Activated gamma-delta T cell (primary cell): ENCODE measurements at regions not wholly inside any gene's neighbourhood (a gene's known extent, or its start where the extent isn't known, plus 50 kb on each side); places are given as distances from the start of the nearest gene placed in this dataset.

Experiments
- DNase-seq: peaks from one replicate; lab custom pipeline; 2025; lab: John Stamatoyannopoulos, UW

DNA sequence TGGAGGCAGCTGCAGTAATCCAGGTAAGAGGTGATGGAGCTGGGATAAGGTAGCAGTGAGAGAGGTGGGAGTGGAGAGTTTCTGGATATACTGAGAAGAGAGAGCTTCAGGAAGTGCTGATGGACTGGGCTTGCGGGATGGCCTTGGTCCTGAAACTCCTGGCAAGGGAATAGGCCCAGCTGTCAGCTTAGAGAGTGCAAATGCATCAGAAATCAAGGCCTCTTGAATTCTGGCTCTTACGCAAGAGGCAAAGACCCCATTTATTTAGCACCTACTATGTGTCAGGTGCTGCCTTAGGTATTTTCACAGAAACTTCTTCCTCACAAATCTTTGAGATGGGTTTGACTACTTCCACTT, 227.2 kb upstream of the MAP3K1 start:
- no peak for DNase-seq

DNA sequence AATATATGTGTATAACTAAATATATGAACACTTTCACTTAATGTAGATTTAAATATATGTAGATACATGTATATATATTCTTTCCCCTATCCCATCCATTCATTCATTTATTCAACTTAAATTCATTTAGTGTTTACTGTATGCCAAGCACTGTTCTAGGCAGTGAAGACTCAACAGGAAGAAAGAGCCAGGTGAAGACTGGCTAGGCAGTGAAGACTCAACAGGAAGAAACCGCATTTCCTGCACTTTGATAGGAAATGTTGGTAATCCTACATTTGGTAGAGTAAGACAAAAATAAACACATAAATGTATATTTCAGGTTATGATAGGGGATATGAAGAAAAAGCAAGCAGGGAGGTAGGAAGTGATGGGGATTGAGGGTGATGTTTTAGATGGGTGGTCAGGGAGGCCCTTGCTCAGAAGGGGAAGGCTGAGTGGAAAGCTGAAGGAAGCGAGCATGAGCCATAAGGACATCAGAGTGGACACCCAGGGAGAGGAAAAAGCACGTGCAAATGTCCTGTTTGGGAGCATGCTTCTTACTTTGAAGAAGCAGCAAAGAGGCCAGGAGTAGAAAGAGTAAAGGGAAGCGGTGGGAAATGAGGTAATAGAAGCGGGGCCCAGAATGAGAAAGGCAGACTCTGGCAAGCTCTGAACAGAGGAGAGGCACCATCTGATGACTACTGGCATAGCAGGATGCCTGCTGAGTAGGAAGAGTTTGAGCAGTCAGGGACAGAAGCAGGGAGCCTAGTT, 227.8 kb upstream of the MAP3K1 start:
- no peak for DNase-seq

DNA sequence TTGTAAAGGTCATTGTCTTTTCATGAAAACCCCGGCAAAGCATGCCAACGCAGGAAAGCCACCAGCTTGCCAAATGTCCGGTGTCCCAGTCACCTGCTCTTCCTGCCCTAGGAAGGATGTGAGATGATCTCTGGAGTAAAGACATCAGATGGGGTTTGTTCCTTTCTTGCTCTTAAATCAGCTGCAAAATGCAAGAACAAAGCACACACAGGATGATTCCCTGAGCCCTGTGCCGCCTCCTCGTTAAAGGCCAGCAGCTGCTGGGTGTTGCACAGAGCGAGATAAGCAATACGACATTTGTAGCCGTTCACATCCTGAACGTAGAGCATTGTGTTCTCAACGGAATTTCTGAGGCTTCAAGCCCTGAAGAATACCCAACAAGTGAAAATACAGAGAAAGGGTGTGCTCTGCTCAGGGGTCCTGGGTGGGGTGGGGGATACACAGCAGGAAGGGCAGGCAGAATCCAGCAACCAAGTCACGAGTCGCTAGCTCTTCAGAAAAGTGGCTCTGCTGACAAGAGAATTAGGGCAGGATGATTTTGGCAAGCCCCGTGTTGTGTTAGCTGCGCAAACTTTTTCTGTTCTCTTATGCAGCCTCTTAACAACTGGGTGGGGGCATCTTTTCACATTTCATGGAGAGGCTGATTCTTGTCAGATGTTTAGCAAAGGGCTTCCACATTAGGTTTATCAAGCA, 229.2 kb upstream of the MAP3K1 start:
- DNase-seq: no peak

DNA sequence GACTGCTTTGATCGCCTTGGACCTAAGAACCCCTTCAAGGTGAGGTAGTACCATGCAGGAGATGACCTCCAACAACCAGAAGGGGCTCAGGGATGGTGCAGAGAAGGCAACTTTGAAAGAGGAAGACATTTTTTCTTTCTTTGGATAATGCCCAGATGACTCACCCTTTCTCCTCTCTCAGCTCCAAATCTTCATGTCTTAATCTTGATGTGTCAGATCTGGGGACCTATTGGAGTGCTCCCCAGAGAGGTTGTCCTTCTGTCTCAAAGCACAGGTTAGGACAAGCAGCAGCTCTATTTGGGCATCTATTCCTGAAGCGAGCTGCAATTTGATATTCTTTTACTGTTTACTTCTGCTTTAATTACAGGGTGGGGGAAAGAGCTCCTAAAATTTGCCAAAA, 229.9 kb upstream of the MAP3K1 start:
- no peak for DNase-seq

DNA sequence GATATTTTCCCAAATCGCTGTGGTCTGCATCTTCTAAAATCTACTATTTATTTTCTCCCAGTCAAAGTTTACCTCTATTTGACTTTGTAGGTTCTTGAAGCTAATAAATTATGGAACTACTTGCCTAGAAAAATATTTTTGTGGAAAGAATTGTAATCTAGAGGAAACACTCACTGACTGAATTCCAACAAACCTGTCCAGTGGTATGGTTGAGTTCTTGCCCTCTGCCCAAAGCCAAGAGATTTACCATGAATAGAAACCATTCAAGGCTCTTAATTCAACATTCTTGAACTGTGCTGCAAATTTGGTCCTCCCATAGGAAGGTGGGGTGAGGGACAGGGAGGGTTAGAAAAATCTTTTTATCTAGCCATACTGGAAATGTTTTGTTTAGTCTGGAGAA, 233.9 kb upstream of the MAP3K1 start:
- no peak for DNase-seq

DNA sequence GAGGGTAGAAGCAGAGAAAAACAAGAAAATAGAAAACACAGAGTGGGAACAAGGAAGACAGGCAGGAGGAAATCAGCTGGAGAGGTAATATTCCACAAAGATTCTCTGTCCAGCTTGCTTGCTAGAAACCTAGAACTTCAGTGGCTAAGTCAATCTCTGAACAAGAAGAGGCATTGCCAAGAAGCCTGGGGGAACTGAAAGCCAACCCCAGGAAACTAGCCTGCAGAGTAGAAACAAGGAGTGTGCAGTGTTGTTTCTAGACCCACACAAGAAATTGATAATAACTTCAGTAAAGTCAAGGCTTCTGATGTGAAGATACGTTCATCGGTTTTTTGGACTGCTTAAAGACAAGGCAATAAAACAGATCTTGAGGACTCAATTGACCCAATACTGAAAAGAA, 234.5 kb upstream of the MAP3K1 start:
- DNase-seq: no peak

DNA sequence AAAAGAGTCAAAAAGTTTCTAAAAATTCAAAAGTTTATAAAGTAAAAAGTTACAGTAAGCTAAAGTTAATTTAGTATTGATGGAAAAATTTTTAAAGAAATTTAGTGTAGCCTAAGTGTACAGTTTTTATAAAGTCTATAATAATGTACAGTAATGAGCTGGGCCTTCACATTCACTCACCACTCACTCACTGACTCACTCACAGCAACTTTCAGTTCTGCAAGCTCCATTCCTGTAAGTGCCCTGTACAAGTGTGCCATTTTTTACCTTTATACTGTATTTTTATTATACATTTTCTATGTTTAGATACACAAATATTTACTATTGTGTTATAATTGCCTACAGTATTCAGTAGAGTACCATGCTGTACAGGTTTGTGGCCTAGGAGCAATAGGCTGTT, 239.5 kb upstream of the MAP3K1 start:
- DNase-seq: no peak

DNA sequence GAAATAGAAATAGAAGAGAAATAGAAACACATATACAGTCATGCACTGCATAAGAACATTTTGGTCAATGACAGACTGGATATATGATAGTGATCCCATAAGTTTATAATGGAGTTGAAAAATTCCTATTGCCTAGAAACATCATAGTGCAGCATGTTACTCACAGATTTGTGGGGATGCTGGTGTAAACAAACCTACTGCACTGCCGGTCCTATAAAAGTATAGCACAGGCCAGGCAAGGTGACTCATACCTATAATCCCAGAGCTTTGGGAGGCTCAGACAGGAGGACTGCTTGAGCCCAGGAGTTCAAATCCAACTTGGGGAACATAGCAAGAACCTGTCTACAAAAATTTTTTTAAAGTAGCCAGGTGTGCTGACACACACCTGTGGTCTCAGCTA, 240.6 kb upstream of the MAP3K1 start:
- no peak for DNase-seq

DNA sequence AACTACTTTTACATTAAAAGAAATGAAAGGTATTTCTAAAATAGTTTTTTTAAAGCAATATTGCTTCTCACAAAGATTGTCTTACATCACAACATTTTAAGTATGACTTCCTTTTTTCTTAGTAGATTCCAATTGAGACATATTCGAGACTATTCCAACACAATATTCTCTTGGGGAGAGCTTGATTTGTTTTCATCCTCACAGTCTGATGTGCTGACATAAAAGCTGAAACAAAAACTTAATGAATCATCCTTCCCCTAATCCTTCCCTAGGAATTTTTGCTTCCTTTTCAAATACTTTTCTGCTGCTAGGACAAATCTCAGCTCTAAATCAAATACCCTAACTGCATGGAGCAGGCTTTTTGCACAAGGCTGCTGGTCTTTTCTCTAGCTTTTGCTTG, 245.8 kb upstream of the MAP3K1 start:
- DNase-seq: no peak

DNA sequence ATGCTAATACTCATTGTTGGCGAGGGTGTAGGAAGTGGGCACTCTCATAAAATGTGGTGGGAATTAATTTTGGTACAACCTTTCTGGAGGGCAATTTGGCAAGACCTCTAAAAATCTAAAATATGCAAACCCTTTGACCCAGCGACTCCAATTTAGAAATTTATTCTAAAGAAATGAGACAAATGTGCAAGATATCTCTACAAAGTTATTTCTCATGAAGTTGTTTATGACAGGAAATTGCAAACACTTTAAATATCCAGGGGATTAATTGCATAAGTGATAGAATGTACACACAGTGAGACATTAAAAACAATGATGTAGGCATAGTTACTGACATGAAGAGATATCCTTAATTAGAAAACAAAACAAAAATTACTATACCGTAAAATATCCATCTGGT, 246.3 kb upstream of the MAP3K1 start:
- DNase-seq: no peak

DNA sequence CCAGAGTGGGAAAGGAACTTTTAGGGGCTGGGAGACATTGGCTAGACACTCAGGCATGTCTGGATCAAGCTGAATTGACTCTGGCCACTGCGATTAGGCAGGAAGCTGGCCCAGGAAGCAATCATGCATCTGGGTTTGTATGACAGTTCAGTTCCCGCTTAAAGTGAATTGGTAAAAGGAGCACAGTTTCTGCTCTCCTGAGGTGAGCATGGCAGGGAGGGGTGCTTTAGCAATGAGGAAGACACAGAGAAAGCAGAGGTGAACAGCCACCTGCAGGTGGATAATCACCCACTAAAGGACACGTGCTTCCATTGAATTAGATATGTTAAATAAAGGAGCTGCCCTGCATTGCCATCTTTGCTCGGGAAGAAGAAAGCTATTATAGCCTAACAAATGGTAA, 248.1 kb upstream of the MAP3K1 start:
- no peak for DNase-seq

DNA sequence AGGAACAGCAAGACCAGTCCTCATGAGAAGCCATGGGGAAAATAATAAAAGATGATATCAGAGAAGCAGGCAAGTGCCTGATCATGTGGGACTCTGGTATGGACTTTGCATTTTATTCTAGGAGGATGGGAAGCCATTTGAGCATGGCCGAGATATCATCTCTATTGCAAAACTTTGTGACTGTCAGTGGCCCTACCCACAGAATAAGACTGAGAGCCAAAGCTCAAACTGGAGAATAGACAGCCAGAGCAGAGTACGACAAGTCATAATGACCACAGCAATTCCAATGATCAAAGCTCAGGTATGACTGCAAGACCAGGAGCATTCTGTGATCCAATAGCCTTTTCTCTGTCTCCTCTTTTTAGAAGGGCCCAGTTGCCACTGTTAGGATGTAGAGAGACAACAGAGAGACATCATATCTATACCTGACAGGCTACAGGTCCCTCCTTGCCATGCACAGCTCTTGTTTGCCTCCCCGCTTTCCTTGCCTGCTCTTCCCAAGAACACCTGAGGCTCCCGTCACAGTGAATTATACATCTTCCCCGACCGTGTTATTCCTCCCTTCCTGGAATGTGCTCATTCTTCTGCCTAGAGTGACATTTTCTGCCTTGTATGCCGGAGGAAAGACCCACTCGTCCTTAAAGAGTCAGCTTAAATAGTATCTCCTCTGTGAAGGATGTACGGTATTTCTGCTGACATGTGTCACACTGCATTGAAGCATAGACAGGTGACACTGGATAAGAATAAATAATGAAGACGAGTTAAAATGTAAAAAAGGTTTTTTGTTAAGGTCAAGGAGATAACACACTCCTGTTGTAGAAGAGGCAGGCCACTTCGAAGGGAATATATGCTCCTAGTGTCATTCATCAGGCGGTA, 248.7 kb upstream of the MAP3K1 start:
- DNase-seq: no peak

DNA sequence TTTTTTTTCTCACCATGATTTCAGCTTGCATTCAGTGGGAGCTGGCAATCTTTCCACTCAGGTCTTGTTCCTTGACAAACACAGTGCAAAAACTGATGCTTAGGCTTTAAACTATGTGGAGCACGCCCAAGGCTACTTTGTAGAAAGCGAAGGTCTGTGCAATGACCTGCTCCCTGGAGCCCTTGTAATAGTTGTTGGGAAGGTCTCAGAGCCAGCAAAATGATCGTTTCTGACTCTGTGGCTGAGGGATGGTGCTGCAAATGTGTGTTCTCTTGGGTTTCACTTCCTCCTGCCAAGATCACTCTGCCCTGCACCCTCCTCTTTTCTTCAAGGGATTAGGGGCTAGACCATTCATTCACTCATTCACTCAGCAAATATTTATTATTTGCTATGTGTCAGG, 249.7 kb upstream of the MAP3K1 start:
- no peak for DNase-seq

DNA sequence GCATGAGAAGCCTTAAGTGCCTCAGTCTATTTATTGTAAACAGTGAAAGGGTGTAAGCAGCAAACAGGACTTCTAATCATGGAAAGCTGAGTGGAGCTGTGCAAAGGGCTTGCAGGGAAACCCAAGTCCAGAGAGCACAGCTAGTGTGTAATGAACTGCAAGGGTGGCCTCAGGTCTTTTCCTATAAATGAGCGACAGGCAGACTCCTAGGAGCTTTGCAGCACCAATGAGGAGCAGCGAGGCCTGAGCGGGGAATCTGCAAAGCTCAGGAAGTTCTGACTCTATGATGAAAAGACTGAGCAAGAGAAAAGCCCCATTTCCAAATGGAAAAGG, 250.1 kb upstream of the MAP3K1 start:
- no peak for DNase-seq

DNA sequence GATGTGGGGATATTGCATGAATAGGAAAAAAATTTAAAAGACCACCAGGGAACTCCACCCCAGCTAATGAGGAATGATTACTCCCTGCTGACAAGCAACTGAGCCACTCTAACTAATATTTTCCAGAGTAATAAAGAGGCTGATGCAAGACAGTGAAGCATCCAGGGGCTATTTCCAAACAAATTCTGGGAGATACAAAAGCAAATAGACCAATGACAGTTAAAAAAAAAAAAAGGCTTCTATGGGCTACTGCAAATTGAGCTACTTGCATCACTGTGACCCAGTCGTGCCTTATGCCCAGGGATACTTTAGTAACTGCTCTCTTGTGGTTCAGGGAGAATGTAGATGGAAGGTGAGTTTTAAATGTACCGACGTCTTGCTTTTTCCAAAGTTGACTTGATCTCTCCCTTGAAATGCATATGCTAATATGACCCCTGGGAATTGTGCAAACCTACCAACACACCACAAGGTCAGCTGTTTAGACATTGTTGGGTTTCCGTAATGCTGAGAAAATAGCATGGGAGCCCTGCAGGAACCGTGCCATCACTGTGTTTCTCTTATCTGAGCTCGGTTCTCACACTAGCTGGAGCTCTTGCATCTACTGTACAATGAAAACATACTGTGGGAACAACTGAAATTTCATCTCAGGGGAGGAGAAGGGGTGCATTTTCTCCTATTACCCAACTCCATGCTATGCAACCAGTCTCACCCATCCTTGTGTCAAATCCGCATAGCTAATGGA, 250.6 kb upstream of the MAP3K1 start:
- no peak for DNase-seq

DNA sequence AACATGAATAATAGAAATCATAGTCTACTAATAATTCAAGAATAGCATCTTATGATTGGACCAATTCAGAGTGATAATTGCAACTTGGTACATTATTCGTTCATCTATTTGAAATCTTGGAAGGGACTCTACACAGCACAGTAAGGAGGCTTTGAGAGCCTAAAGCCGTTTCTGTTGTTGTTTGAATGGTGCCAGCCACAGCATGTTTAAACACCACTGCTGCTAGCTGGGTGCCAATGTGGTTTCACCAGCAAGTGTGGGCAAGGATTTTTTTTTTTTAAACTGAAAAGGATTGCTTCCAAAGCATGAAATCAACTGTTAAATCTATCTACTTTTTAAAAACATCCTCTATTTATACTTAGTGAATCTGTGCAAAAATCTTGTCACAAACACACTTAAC, 253.9 kb upstream of the MAP3K1 start:
- no peak for DNase-seq

DNA sequence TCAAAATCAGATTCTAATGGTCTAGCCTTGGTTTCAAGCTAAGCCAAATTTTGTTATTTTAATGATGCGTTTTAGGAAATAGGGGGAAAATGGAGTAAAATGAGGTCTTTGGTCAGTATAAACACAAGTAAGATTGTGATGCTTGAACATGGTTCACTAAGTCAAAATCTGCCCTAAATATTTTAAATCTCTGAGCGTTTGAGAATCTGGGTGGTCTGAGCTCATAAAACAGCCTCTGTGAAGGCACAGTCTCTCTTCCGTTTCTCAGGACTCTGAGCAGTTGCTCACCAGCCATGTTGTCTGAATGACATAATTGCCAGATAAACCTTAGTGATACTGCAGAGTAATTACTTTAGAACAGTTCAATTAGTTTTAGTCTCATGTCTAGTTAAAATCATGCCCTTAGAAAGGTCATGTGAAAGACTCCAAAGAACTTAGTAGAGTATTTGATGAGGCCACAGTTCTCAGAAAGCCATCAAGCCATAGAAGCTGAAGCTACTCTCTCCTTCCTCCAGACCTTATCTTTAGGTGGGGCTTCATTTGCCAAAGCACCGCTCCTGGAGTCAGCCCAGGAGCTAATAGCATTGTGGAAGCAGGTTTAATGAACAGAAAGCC, 257.1 kb upstream of the MAP3K1 start:
- no peak for DNase-seq

DNA sequence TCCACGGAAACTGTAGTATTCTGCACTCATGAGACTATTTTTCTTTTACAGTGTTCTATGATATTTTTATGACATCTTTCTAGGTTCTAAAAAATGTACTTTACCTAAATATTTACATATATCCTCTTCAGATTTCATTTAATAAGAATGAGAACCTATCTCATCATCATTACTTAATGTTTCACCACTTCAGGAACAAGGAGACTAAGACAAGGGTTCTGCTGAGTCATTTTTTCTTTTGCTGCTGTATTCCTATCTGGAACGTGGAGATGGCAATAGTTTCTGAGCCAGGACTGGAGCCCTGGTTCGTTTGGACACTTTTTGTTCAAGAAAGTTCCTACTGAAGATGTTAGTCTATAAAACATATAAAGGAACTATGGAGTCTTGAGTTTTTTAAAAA, 258.2 kb upstream of the MAP3K1 start:
- DNase-seq: no peak

DNA sequence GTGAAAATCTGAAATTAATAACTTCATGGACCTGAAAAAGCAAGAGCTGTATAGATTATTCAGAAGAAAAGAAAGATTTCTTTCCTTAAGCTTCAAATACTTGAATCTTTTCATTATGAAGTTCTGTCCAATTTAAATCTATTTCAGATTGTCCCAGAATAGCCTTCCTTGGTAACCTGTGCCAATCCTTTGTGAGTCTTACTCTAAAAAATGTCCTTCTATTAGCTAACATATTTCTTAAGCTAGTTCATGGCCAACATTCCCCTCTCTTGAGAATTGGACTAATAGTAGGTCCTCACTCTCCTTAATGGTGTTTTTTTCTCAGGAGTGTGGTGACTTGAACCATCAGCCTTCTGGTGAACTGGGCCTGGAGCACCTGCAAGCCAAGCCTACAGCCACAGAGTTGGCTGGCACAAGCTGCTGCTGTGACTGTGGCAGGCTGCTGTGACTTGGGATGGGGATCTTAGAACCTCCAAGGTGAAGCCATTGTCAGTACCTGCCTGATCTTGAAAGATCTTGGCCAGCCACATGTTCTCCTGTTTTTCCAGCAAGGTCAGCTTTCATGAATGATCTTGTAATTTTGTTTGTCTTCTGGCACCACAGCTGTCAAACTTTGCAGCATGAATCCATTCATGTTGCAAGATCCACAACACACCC, 262.6 kb upstream of the MAP3K1 start:
- no peak for DNase-seq

DNA sequence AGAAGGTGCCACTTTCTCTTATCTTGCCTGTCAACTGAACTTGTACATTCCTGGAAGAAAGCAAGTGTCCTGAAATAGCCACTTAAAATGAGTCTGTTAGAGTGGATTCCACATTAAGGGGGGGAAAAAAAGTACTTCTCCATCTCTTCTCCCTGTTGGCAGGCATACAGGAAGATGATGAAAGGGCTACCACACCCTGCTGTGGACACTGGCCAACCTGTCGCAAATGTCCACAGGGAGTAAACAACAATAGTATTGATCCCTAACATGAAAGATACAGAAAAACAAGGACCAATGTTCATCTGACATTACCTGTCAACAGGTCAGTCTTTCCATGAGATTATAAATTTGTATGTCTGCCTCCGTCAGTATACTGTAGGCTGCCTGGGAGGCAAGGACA, 265.1 kb upstream of the MAP3K1 start:
- DNase-seq: no peak

DNA sequence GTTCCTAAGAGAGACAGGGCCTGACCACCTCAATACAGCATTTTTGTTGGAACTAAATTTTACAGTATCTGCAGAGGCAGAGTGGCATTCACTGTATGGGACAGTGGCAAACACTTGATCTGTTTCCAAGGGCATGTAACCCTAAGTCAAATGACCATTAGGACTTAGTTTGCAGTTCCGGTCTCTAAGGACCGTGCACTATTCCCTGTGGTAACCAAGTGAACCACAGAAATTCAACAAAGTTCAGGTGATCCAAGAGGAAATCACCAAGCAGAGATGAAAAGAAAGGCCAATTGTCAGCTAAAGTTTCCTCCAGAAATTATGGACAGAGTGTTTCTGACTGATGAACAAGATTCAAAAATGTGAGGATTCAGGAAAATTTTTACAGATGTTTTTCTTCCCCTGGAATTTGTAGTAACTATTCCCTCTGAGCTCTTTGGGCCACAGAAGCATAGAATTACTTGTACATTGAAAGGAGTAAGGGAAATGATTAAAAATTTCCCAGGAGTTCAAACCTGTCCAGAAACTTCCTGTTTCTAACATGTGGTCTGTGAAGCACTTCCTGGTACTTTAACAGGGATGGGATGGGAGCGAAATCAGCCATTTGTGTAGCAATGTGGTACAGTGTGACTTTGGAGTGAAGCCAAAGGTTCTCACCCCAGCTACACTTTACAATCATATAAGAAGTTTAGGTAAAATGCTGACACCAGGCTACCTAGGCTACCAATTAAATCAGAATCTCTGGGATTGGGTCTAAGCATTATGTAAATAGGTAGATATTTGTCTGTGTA, 266.1 kb upstream of the MAP3K1 start:
- DNase-seq: no peak
